ENCODE measurements at regions not wholly inside any gene's neighbourhood (a gene's known extent, or its start where the extent isn't known, plus 50 kb on each side); places are given as distances from the start of the nearest gene placed in this dataset.

GRCh38 chr20:22691369-22692118 lies 107.2 kb upstream of the FOXA2 start:
- peak; percentile 66 to 92 (median 84) for DNase-seq

DNA sequence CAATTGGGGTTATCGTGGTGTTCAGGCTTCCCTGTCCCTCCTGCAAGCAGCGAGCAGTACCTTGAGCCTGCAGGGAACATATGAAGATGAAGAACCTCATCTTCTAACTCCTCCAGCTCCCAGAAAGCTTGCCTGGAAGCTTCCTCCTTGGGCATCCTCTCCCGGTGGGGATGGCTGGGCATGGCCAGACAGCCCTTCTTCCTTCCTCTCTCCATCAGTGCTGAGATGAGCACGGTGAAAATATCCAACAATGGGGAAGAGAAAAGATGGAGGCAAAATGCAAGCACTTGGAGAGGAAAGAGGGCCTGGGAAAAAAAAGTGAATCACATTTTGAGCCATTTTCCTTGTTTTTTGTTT lies 107.7 kb upstream of the FOXA2 start:
- no peak for DNase-seq

- peak in 1 of 3 experiments; percentile 48 for DNase-seq
These were observed 108.2 kb upstream of the FOXA2 start for GRCh38 chr20:22692620-22693019.

DNA sequence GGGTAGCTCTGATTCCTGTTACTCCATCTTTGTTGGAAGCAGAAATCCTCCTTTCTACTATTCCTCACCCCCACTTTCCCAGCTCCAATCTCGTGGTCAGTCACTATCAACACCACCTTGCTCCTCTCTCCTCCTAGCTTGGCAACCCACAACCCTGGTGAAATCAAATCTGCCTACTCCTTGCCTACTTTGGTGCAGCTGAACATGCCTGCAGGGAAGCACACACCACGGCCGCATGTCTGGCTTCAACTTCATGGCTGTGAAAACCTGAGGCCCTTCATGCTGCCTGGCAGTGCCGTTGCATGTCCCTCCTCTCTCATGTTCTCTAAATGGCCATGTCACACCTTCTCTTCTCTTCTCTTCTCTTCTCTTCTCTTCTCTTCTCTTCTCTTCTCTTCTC lies 112.4 kb upstream of the FOXA2 start:
- no peak for DNase-seq

GRCh38 chr20:22698259-22698842 lies 114.0 kb upstream of the FOXA2 start:
- no peak for DNase-seq

GRCh38 chr20:22699396-22699795 lies 115.0 kb upstream of the FOXA2 start:
- DNase-seq: no peak

- DNase-seq: peak; percentile 53 to 92 (median 69)
These were observed 116.0 kb upstream of the FOXA2 start for GRCh38 chr20:22700367-22700766.

GRCh38 chr20:22701679-22702308 lies 117.4 kb upstream of the FOXA2 start:
- no peak for DNase-seq

DNA sequence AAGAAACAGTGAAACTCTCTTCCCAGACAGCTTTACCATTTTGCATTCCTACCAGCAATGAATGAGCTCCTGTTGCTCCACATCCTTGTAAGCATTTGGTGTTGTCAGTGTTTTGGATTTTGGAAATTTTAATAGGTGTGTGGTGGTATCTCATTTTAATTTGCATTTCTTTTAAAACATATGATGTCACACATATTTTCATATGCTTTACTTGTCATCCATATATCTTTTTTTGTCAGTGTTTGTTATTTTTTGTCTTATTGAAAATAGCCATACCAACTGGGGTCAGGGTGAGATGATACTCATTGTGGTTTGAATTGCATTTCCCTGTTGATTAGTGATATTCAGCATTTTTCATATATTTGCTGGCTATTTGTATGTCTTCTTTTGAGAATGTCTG lies 119.5 kb upstream of the FOXA2 start:
- DNase-seq: no peak

GRCh38 chr20:22711971-22712755 lies 127.8 kb upstream of the FOXA2 start:
- no peak for DNase-seq

DNA sequence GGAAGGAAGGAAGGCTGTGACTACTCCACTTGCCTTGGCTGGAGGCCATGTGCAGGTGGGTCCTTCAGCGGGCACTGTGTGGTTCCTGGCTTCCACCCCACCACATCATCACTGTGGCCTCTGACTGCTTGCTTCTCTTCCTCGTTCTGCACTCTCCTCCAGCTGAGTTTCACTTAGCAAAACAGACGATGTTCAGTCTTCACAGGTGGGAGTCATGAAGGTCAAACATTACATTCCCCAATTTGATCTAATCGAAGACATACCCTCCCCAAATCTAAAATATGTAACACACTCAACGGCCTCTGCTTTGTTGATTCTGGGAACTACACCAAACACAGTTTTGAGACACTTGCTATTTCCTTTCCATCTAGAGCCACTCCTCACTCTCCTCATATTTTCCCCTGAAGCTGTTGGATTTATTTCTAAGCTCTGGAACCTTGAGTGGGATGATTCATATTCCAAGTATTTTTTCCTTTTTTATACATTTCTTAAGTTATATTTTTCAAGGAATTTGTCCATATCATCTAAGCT lies 132.5 kb upstream of the FOXA2 start:
- no peak for DNase-seq

DNA sequence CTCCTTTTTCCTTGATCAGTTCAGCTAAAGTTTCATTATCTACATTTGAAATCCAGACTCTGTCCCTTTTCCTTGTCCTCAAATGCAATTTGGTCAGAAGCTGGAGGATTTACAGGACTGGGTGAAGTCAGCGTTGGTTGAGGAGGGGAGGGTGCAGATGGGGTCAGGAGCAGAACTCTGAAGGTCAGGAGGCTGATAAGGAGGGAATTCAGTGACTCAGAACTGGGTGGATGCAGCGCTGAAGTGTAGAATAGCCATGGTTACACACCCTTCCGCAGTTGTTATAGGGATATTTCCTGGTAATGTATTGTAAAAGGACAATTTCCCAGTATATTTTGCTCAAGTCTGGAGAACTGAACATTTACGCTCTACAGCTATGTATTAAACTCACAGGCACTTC lies 133.1 kb upstream of the FOXA2 start:
- no peak for DNase-seq

DNA sequence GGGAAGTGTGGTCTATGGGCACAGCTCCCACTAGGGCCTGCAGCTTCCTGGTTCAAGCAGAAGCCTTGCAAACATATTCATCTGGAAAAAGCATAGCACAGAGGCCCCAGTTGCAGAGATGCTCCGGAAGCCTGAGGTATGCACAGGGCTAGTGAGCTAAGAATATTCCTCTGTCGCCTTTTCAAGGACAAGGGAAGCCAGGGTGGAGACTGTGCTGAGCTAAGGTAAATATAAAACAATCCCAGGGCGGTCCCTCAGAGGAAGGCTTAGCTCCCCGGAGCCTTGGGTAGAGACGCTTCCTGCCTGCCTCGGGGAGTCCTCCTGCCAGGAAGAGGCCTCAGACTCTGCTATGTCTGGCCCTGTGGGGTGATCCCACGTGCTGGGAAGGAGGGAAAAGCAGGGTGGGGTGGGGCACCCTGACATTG lies 134.8 kb upstream of the FOXA2 start:
- DNase-seq: no peak

DNA sequence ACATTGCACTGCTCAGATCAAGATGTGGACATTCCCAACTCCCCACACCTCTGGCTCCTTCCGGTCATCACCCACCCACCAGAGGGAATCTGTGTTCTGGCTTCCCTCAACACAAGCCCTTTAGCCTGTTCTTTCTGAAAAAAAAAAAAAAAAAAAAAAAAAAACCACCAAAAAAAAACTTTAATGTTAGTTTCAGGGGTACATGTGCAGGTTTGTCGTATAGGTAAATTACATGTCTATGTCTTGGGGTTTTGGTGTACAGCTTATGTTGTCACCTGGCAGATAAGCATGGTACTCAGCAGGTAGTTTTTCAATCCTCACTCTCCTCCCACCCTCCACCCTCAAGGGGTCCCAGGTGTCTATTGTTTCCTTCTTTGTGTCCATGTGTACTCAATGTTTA lies 135.8 kb upstream of the FOXA2 start:
- peak in 2 of 3 experiments; percentile 53 to 85 for DNase-seq

- DNase-seq: no peak
These were observed 138.4 kb upstream of the FOXA2 start for GRCh38 chr20:22722811-22723210.

DNA sequence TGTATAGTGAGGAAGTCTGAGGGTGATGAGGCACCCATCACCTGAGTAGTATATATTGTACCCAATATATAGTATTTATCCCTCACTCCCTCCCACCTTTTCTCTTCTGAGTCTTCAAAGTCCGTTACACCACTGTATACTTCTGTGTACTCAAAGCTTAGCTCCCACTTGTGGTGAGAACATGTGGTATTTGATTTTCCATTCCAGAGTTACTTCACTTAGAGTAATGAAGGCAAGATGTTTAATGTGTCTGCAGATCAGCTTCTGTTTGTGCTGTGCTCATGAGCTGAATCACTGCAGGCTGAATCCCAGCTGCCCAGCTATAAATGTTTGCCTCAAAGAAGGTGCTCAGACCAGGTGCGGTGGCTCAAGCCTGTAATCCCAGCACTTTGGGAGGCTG lies 139.3 kb upstream of the FOXA2 start:
- no peak for DNase-seq

DNA sequence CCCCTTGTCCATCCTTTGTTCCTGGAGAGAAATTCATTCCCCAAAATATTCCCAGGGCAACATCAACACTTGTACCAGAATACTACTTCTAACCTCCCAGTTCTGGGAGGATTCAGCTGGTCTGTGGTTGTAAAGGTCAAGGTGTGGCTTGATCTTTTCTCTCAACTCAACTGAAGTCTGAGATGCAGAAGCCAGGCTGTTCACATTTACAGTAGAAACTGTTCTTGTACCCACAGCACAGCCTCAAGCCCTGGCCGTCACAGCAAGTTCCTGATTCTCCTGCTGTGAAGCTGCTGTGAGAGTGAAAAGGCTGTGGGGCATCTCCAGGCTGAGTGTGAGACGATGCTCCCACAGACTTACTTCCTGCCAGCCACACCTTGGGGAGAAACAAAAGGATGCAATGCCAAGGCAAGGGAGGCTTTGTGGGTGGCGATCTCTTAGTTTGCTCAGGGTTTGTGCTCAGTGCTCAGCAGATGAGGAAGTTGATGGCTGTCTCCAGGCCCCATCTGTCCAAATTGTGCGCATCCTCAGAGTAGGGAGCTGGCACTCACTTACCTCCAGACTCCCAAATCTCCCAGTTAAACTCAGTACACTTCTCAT lies 143.9 kb upstream of the FOXA2 start:
- no peak for DNase-seq

DNA sequence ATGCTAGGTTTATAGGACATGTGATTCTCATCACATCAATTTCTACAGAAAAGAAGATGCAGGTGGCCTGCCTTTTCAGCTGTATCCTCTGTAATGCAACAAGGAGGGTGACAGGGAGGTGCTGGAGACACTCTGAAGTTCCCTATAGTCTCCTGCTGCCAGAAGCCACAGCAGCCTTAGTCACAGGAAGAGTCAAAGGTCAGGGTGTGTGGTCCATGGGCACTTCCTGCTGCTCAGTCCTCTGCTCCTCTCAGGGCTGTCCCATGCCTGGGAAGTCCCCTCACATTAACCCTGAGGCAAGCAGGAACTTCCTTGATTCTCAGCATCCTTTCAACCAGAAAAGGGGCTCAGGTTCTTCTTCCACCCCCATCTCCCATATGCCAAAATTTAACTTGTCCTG lies 144.8 kb upstream of the FOXA2 start:
- DNase-seq: no peak

DNA sequence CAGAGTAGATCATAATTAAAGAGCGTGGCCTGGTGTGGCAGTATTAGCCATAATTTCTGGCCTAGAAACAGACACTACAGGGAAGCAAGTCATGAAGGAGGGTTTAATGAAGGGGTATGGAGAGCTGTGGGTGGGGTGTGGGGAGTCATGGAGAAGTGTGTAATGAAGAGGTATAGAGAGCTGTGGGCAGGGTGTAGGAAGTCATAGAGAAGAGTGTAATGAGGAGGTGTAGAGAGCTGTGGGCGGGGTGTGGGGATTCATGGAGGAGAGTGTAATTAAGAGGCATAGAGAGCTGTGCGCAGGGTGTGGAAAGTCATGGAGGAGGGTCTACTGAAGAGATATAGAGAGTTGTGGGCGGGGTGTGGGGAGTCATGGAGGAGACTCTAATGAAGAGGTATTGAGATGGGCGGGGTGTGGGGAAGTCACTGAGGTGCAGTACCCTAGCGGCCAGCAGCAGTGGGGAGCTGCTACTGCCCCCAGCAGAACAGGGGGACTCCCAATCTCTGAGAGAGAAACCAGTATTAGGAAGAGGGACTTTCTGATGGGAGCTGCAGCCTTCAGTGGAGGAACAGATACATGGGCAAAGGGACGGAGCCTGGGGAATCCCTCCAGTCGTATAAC lies 145.4 kb upstream of the FOXA2 start:
- DNase-seq: peak in 2 of 3 experiments; percentile 4 to 35

DNA sequence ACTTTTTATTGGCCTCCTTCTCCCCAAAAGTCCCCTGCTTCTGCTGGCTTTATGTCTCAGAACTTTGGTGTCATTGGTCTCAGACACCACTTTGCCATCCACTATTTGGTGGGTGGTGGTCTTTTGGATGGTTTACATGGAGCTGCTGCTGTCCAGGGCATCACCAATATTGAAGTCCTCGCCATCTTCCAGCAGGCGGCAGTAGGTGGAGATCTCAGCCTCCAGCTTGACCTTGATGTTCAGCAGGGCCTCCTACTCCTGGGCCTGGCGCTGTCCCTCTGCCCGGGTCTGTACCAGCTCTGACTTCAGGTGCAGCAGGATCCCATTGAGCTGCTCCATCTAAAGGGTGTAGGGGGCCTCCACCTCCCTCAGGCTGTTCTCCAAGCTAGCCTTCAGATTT lies 148.4 kb upstream of the FOXA2 start:
- no peak for DNase-seq

DNA sequence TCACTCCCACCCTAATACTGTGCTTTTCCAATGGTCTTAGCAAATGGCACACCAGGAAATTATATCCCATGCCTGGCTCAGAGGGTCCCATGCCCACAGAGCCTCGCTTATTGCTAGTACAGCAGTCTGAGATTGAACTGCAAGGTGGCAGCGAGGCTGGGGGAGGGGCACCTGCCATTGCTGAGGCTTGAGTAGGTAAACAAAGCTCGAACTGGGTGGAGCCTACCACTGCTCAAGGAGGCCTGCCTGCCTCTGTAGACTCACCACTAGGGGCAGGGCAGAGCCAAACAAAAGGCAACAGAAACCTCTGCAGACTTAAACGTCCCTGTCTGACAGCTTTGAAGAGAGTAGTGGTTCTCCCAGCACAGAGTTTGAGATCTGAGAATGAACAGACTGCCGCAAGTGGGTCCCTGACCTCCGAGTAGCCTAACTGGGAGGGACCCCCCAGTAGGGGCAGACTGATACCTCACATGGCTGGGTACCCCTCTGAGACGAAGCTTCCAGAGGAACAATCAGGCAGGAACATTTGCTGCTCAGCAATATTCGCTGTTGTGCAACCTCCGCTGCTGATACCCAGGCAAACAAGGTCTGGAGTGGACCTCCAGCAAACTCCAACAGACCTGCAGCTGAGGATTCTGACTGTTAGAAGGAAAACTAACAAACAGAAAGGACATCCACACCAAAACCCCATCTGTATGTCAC lies 150.7 kb upstream of the FOXA2 start:
- DNase-seq: peak in 2 of 3 experiments; percentile 3 to 35

DNA sequence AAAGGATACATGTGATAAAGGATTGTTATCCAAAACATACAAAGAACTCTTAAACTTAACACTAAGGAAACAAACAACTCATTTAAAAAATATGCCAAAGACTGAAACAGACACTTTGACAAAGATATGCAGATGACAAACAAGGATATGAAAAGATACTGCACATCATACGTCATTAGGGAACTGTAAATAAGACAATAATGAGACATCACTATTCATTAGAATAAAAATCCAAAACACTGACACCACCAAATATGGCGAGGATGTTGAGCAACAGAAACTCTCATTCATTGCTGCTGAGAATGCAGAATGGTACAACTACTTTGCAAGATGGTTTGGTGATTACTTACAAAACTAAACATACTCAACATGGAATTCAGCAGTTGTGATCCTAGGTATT lies 156.5 kb upstream of the FOXA2 start:
- no peak for DNase-seq
